ENCODE measurements at regions not wholly inside any gene's neighbourhood (a gene's known extent, or its start where the extent isn't known, plus 50 kb on each side); places are given as distances from the start of the nearest gene placed in this dataset.
A peak's percentile ranks its signal among the peaks of the same experiment; 100 is the strongest.
"Not testable (repeated sequence)": the region's sequence is repeated elsewhere in the genome, so short reads cannot be mapped to it uniquely, and the experiment has no call there.

GRCh38 chr4:186832906-186833305, 109.2 kb upstream of the FAT1 start:
- no peak for DNase-seq (ENCODE audit: low read depth)
- ChIA-PET CTCF (interaction anchor here (0.6 kb wide), 1 partner anchor 761 kb away, joined by 3 read pairs; no protein-coding TSS in a partner anchor), POLR2A (no interaction called here)
- no peak for TF ChIP-seq CTCF (IDR thresholded peaks at IDR 0.05; ENCODE audit: insufficient read depth, low read depth, low read length)
- Histone ChIP-seq H3K27me3 (ENCODE audit: control insufficient read depth, insufficient read depth, low read length) (no peaks in the 10 kb centered on the region; the same call in 1 of the 2 replicates), H3K36me3 (ENCODE audit: control insufficient read depth, insufficient read depth, low read length) (no peaks in the 10 kb centered on the region), H3K4me3 (ENCODE audit: low read depth, low read length) (no peak overlapping the region)

- H3K27me3 ChIP-seq (ENCODE audit: control insufficient read depth, insufficient read depth, low read length); H3K36me3 ChIP-seq (ENCODE audit: control insufficient read depth, insufficient read depth, low read length); POLR2A ChIA-PET; CTCF ChIA-PET; DNase-seq (ENCODE audit: low read depth); H3K4me3 ChIP-seq (ENCODE audit: low read depth, low read length): not testable (repeated sequence)
Observed at GRCh38 chr4:186837463-186837862, 113.8 kb upstream of the FAT1 start.

DNA sequence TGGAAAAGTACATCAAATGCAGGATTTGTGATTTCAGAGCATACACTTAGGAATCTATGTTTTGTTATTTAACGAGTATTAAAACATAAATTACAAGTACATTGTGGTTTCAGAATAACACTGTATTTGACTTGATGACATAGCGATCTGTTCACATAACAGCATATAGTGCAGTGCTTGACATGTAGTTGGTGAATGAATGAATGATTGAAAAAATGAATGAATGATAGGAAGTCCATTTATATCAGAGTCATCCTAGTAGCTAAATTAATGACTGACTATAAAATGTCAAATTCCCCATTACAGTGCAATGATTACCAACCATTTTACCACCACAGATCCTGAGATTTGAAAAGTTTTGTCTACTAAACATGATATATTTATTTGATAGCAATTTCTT, 114.6 kb upstream of the FAT1 start:
- H3K27me3 ChIP-seq (ENCODE audit: control insufficient read depth, insufficient read depth, low read length) = no peaks in the 10 kb centered on the region
- no peak for DNase-seq (ENCODE audit: low read depth)
- no peak for TF ChIP-seq CTCF (IDR thresholded peaks at IDR 0.05; ENCODE audit: insufficient read depth, low read depth, low read length)
- ChIA-PET CTCF (interaction anchor here (0.9 kb wide), 1 partner anchor 8 kb away, joined by 3 read pairs; no protein-coding TSS in a partner anchor), POLR2A (no interaction called here)
- H3K4me3 ChIP-seq (ENCODE audit: low read depth, low read length) = no peak overlapping the region
- no peaks in the 10 kb centered on the region for H3K36me3 ChIP-seq (ENCODE audit: control insufficient read depth, insufficient read depth, low read length)

DNA sequence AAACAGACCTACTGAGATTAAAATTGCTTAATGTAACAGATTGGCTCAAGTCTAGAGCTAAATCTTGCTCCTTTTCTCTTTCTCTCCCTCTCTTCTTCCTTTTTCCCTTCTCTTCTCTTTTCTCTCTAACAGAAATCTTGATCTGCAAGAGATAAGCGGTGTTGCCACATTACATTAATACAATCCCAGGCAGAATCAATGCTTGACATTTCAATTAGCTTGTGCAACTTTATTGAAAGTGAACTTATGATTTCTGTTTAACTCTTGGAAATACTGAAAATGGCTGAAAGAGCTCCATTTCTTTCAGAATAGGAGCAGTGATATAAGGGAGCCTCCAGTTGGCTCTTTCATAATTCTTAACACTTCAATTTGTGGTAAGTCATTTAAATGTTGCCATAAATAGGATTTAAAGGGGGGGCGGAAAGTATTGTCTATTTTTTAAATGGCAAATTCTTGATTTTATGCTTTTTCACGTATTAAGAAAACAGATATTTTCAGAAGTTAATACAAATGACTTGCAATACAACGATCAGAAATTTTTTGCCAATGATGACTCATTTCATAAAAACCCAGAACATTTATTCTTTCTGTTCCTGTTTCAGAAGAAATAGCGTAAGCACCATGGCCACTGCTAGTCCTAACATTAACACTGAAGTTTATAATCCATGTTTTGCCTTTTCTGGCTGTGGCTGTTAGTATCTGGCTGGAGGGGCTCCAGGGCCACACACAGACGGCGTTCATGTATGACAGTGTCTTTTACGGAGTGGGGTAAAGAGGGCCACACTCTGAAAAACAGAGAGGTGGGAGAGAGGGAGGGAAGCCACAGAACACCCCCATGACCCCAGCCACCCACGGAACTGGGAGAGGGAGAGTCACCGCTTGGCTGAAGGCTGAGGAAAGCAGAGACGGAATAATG, 115.7 kb upstream of the FAT1 start:
- POLR2A ChIA-PET = no interaction called here
- H3K4me3 ChIP-seq (ENCODE audit: low read depth, low read length) = no peak overlapping the region
- no peaks in the 10 kb centered on the region for H3K27me3 ChIP-seq (ENCODE audit: control insufficient read depth, insufficient read depth, low read length)
- no peak for TF ChIP-seq CTCF (IDR thresholded peaks at IDR 0.05; ENCODE audit: insufficient read depth, low read depth, low read length)
- peak; percentile 56 for DNase-seq (ENCODE audit: low read depth)
- H3K36me3 ChIP-seq (ENCODE audit: control insufficient read depth, insufficient read depth, low read length) = no peaks in the 10 kb centered on the region
- CTCF ChIA-PET = interaction anchor here (0.9 kb wide), 1 partner anchor 10 kb away, joined by 3 read pairs; no protein-coding TSS in a partner anchor

- ChIA-PET CTCF (no interaction called here), POLR2A (no interaction called here)
- no peak for TF ChIP-seq CTCF (IDR thresholded peaks at IDR 0.05; ENCODE audit: insufficient read depth, low read depth, low read length)
- H3K4me3 ChIP-seq (ENCODE audit: low read depth, low read length) = no peak overlapping the region
- H3K27me3 ChIP-seq (ENCODE audit: control insufficient read depth, insufficient read depth, low read length) = no peaks in the 10 kb centered on the region
- DNase-seq (ENCODE audit: low read depth) = no peak
- H3K36me3 ChIP-seq (ENCODE audit: control insufficient read depth, insufficient read depth, low read length) = no peaks in the 10 kb centered on the region
Observed at GRCh38 chr4:186840222-186840701, 116.6 kb upstream of the FAT1 start.

Data from BJ (cell line).